Sigmoid colon (tissue), 6 donors: ENCODE measurements at regions not wholly inside any gene's neighbourhood (a gene's known extent, or its start where the extent isn't known, plus 50 kb on each side); places are given as distances from the start of the nearest gene placed in this dataset.
"Not testable (repeated sequence)": the region's sequence is repeated elsewhere in the genome, so short reads cannot be mapped to it uniquely, and the experiment has no call there.

Source experiments
- DNase-seq: peaks from one replicate; pipeline ENCODE4 v3.0.0-alpha.2; 2019
- H3K27ac ChIP-seq, 4 donors: fragments of 200-600 bp; sonication (generic); one replicate each; pipeline ENCODE4 v1.5.1; 2016 to 2019; ENCODE audit warnings: mild to moderate bottlenecking in 1 of 4
- H3K27me3 ChIP-seq, 3 donors: fragments of 200-600 bp; sonication (generic); one replicate each; pipeline ENCODE4 v1.5.1; 2019; ENCODE audit warnings: mild to moderate bottlenecking in 1 of 3
- H3K36me3 ChIP-seq, 4 donors: fragments of 200-600 bp; sonication (generic); one replicate each; pipeline ENCODE4 v1.5.1; 2016 to 2019
- H3K4me1 ChIP-seq, 4 donors: fragments of 200-600 bp; sonication (generic); one replicate each; pipeline ENCODE4 v1.5.1; 2017 to 2019
- H3K4me3 ChIP-seq, 4 donors: fragments of 200-600 bp; sonication (generic); one replicate each; pipeline ENCODE4 v1.5.1; 2017 to 2019; ENCODE audit warnings: mild to moderate bottlenecking in 2 of 4, moderate library complexity in 1 of 4
- H3K9me3 ChIP-seq, 4 donors: fragments of 200-600 bp in 3 of 4; sonication (generic) in 3 of 4; one replicate each; pipeline versions ENCODE4 v1.5.1 to v1.6.1; 2013 to 2019
- EP300 ChIP-seq, 4 donors: sonication (generic); formaldehyde crosslinking; IDR thresholded peaks; one replicate each; pipeline ENCODE4 v1.6.1; 2017; ENCODE audit warnings: antibody characterized with exemption in 4 of 4
- POLR2A ChIP-seq, 2 donors: fragments of 450-650 bp; IDR thresholded peaks; one replicate each; pipeline ENCODE4 v1.6.1; 2016; ENCODE audit warnings: antibody characterized with exemption in 2 of 2, mild to moderate bottlenecking in 2 of 2, moderate library complexity in 2 of 2
- POLR2AphosphoS5 ChIP-seq, 4 donors: sonication (generic); formaldehyde crosslinking; IDR thresholded peaks; one replicate each; pipeline ENCODE4 v1.6.1; 2017; ENCODE audit warnings: antibody characterized with exemption in 4 of 4
- WGBS, 2 donors: extraction: QIAGEN DNeasy Blood & Tissue Kit; methylation state at CpG; one replicate each; pipeline ENCODE4 v1.1.7; 2013; 5-methylcytosine and 5-hydroxymethylcytosine counted together
- intact Hi-C: fragments of 100-400 bp; cut with DNase I; formaldehyde crosslinking; loops from one replicate; pipeline ENCODE4 v1.15.1; 2023
- TF ChIP-seq, protein P1 (sequence below), 4 experiments: fragments of 450-650 bp in 3 of 4; fragments of 200-600 bp in 1 of 4; IDR thresholded peaks; one replicate each; pipeline ENCODE4 v1.5.1; 2016 to 2019; ENCODE audit warnings: antibody characterized with exemption in 4 of 4, mild to moderate bottlenecking in 3 of 4, moderate library complexity in 2 of 4
- donor health status: healthy with polysubstance abuse.
- donor health status: healthy.

DNA sequence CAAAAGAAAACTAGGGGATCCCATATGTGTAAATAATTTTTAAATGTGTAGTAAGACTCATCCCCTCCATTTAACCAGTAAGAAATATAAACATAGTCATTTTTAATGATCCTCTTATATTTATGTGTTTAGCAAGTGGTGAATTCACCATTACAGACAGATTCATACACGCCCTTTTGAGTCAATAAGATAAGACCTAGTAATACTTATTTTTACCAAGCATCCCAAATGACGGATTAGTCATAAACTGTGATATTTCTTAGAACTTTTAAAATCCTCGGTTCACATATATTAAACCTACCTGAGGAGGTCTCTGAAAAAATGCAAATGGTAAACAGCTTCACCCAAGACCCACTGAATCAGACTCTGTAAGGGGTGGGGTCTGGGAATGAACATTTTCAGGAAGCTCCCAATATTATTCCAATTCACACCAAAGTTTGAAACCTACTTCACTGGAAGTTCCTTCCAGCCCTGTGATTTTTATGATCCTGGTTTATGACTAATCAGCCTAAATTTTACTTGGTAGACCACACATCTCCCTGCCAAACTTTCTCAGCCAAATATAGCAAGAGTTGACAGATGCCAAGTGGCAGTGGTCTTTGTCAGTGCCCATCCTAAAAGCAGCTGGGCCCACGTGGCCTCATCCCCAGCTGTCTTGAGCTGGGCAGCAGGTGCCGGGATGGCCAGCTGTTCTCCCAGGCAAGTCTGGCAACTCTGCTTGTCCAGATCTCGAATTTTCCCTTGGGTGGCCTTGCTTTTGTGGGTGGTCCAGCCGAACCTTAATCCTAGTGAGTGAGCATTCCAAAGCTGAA, 559.0 kb upstream of the RGMB start:
- Histone ChIP-seq H3K27ac (no peak overlapping the region), H3K4me1 (no peaks in the 10 kb centered on the region), H3K9me3 (no peaks in the 10 kb centered on the region), H3K27me3 (no peaks in the 10 kb centered on the region), H3K4me3 (no peak overlapping the region), H3K36me3 (no peaks in the 10 kb centered on the region)
- DNase-seq: no peak
- intact Hi-C loops: no loop called here
- WGBS, 2 donors: 71 to 75% methylated on average over 7 of the region's 7 CpGs
- TF ChIP-seq POLR2A (IDR thresholded peaks at IDR 0.05) (no peak), POLR2AphosphoS5 (IDR thresholded peaks at IDR 0.05) (no peak), EP300 (IDR thresholded peaks at IDR 0.05) (no peak)
- TF ChIP-seq, protein P1, sequence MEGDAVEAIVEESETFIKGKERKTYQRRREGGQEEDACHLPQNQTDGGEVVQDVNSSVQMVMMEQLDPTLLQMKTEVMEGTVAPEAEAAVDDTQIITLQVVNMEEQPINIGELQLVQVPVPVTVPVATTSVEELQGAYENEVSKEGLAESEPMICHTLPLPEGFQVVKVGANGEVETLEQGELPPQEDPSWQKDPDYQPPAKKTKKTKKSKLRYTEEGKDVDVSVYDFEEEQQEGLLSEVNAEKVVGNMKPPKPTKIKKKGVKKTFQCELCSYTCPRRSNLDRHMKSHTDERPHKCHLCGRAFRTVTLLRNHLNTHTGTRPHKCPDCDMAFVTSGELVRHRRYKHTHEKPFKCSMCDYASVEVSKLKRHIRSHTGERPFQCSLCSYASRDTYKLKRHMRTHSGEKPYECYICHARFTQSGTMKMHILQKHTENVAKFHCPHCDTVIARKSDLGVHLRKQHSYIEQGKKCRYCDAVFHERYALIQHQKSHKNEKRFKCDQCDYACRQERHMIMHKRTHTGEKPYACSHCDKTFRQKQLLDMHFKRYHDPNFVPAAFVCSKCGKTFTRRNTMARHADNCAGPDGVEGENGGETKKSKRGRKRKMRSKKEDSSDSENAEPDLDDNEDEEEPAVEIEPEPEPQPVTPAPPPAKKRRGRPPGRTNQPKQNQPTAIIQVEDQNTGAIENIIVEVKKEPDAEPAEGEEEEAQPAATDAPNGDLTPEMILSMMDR (IDR thresholded peaks at IDR 0.05): no peak

DNA sequence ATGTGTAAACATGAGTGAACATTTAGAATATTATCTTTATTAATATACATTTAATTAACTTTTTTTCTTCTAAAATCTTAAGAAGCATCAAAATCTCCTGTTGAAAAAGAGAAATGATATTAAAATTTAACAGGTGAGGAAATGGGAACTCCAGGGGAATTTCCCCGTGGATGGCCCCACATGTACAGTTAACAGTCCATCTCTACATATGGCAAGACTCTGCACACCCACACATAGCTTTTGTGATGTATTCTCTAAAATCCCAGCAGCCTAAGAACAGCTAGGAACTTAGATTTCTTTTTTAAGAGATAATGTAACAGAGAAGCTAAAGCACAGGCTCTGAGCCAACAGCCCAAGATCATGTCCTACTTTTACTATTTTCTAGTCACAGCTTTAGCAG, 556.3 kb upstream of the RGMB start:
- no peaks in the 10 kb centered on the region for H3K4me1 ChIP-seq
- intact Hi-C loops: no loop called here
- no peak for DNase-seq
- no peaks in the 10 kb centered on the region for H3K9me3 ChIP-seq
- no peaks in the 10 kb centered on the region for H3K27me3 ChIP-seq
- no peak overlapping the region for H3K27ac ChIP-seq
- no peak for TF ChIP-seq POLR2A (IDR thresholded peaks at IDR 0.05)
- TF ChIP-seq, protein P1 (IDR thresholded peaks at IDR 0.05): no peak
- no peak for TF ChIP-seq POLR2AphosphoS5 (IDR thresholded peaks at IDR 0.05)
- no peak for TF ChIP-seq EP300 (IDR thresholded peaks at IDR 0.05)
- 81 to 87% methylated on average over 1 of the region's 1 CpG for WGBS, 2 donors
- no peak overlapping the region for H3K4me3 ChIP-seq
- H3K36me3 ChIP-seq: no peaks in the 10 kb centered on the region

DNA sequence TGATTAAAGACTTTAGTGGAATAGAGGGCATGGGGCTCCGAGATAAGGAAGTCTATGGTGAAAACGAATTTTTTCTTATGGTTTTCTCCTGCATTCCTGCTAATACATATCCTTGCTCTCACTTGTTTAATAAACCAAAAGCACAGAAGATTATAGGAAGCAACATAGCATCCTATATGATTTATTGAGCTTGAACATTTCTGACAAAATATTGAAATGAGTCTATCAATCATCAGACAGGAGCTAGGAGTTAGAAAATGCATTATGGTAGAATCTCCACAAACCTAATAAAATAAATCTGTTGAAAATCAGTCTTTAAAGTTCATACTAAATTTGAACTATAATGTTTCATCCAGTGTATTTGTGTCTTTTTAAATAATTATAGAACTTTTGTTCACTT, 554.6 kb upstream of the RGMB start:
- 68 to 87% methylated on average over 2 of the region's 2 CpGs for WGBS, 2 donors
- intact Hi-C loops: no loop called here
- DNase-seq: no peak
- TF ChIP-seq POLR2AphosphoS5 (IDR thresholded peaks at IDR 0.05): no peak
- no peak for TF ChIP-seq EP300 (IDR thresholded peaks at IDR 0.05)
- TF ChIP-seq, protein P1 (IDR thresholded peaks at IDR 0.05): no peak
- TF ChIP-seq POLR2A (IDR thresholded peaks at IDR 0.05): no peak
- Histone ChIP-seq H3K27ac (no peak overlapping the region), H3K4me1 (no peaks in the 10 kb centered on the region), H3K9me3 (no peaks in the 10 kb centered on the region), H3K27me3 (no peaks in the 10 kb centered on the region), H3K4me3 (no peak overlapping the region), H3K36me3 (no peaks in the 10 kb centered on the region)

DNA sequence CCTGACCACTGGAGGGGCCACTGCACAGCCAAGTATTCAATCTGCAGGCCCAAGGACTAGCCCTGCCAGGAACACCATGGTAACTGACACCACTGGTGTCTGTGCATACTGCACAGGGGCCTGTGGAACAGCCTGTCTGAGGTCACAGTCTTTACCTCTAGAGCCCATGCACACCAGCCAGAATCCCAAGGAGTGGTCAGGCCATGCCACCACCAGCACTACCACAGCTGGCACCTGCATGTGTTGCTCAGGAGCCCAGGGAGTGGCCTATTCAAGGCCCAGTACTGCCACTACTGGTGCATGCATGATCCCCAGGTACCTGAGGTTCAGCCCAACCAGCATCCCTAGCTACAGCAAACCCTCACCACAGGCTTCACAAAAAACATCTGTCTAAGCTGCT, 546.0 kb upstream of the RGMB start:
- no peaks in the 10 kb centered on the region for H3K36me3 ChIP-seq
- no peak for DNase-seq
- H3K9me3 ChIP-seq: peaks cover 0 to 7% (median 0%) of the 10 kb centered on the region in 4 donors
- no peak overlapping the region for H3K4me3 ChIP-seq
- H3K4me1 ChIP-seq: no peaks in the 10 kb centered on the region
- no peaks in the 10 kb centered on the region for H3K27me3 ChIP-seq
- TF ChIP-seq, protein P1 (IDR thresholded peaks at IDR 0.05): no peak
- no peak for TF ChIP-seq POLR2AphosphoS5 (IDR thresholded peaks at IDR 0.05)
- TF ChIP-seq POLR2A (IDR thresholded peaks at IDR 0.05): no peak
- TF ChIP-seq EP300 (IDR thresholded peaks at IDR 0.05): no peak
- intact Hi-C loops: no loop called here
- no peak overlapping the region for H3K27ac ChIP-seq

DNA sequence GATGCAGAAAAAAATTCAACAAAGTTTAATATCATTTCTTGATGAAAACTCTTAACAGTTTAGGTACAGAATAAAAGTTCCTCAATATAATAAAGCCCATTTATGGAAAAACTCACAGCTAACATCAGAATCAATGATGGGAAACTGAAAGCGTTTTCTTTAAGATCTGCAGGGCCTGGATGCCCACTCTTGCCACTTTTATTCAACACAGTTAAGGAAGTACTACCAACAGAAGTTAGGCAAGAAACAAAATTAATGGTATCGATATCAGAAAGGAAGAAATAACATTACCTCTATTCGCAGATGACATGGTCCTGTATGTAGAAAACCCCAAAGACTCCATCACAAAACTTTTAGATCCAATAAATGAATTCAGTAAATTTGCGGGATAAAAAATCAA, 542.4 kb upstream of the RGMB start:
- TF ChIP-seq POLR2A (IDR thresholded peaks at IDR 0.05) (no peak), POLR2AphosphoS5 (IDR thresholded peaks at IDR 0.05) (no peak), EP300 (IDR thresholded peaks at IDR 0.05) (no peak)
- TF ChIP-seq, protein P1 (IDR thresholded peaks at IDR 0.05): no peak
- no peaks in the 10 kb centered on the region for H3K36me3 ChIP-seq
- H3K27ac ChIP-seq: no peak overlapping the region
- H3K4me3 ChIP-seq: no peak overlapping the region
- H3K27me3 ChIP-seq: no peaks in the 10 kb centered on the region
- H3K9me3 ChIP-seq: peaks cover 0 to 9% (median 3%) of the 10 kb centered on the region in 4 donors
- DNase-seq: no peak
- H3K4me1 ChIP-seq: no peaks in the 10 kb centered on the region
- 75 to 92% methylated on average over 4 of the region's 4 CpGs for WGBS, 2 donors
- intact Hi-C loops: no loop called here

DNA sequence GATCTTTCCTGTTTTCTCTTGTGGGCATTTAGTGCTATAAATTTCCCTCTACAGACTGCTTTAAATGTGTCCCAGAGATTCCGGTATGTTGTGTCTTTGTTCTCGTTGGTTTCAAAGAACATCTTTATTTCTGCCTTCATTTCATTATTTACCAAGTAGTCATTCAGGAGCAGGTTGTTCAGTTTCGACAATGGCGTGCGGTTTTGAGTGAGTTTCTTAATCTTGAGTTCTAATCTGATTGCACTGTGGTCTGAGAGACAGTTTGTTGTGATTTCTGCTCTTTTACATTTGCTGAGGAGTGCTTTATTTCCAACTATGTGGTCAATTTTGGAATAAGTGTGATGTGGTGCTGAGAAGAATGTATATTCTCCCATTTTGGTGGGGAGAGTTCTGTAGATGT, 535.7 kb upstream of the RGMB start:
- H3K4me3 ChIP-seq, H3K27me3 ChIP-seq, H3K9me3 ChIP-seq, H3K36me3 ChIP-seq, H3K4me1 ChIP-seq, intact Hi-C loops, H3K27ac ChIP-seq, DNase-seq: not testable (repeated sequence)
- WGBS, 2 donors: 94 to 95% methylated on average over 5 of the region's 5 CpGs
